ENCODE measurements at regions not wholly inside any gene's neighbourhood (a gene's known extent, or its start where the extent isn't known, plus 50 kb on each side); places are given as distances from the start of the nearest gene placed in this dataset.
"Not testable (repeated sequence)": the region's sequence is repeated elsewhere in the genome, so short reads cannot be mapped to it uniquely, and the experiment has no call there.

DNA sequence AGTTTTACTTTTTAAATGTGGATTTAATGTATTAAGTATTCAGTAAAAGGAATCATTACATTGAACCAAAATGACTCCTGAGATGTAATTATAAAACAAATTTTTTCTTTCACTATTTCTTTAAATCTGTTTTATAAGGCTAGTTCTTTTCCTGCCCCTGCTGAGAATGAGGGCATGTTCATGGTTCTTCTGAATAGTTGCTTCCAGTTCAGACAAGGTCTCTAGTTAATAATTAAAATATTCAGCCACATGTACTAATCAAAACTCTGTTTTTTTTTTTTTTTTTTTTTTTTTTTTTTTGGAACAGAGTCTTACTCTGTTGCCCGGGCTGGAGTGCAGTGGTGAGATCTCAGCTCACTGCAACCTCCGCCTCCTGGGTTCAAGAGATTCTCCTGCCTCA lies 321.2 kb downstream of the DNAJB9 start:
- DNase-seq (ENCODE audit: extremely low spot score) = no peak
- Histone ChIP-seq H3K4me3 (no peak overlapping the region), H3K4me1 (no peaks in the 10 kb centered on the region), H3K27me3 (no peaks in the 10 kb centered on the region), H3K27ac (replicated peaks in 1 of 4) (no peak overlapping the region), H3K36me3 (no peaks in the 10 kb centered on the region), H3K9me3 (no peaks in the 10 kb centered on the region)
- intact Hi-C loops (cut with DNase I) = no loop called here
- 82% methylated on average over 2 of the region's 2 CpGs for WGBS
- TF ChIP-seq CTCF (IDR thresholded peaks at IDR 0.05) (no peak), POLR2A (IDR thresholded peaks at IDR 0.05; ENCODE audit: low read depth) (no peak), EP300 (IDR thresholded peaks at IDR 0.05) (no peak), POLR2AphosphoS5 (IDR thresholded peaks at IDR 0.05) (no peak)

GRCh38 chr7:108908456-108908855 lies 338.8 kb downstream of the DNAJB9 start:
- Histone ChIP-seq H3K4me3 (no peak overlapping the region), H3K27me3 (no peaks in the 10 kb centered on the region), H3K4me1 (no peaks in the 10 kb centered on the region), H3K36me3 (no peaks in the 10 kb centered on the region), H3K27ac (replicated peaks in 1 of 4) (no peak overlapping the region), H3K9me3 (no peaks in the 10 kb centered on the region)
- WGBS = 78% methylated on average over 1 of the region's 1 CpG
- intact Hi-C loops (cut with DNase I) = no loop called here
- no peak for DNase-seq (ENCODE audit: extremely low spot score)
- no peak for TF ChIP-seq CTCF (IDR thresholded peaks at IDR 0.05)
- no peak for TF ChIP-seq EP300 (IDR thresholded peaks at IDR 0.05)
- TF ChIP-seq POLR2AphosphoS5 (IDR thresholded peaks at IDR 0.05) = no peak
- TF ChIP-seq POLR2A (IDR thresholded peaks at IDR 0.05; ENCODE audit: low read depth) = no peak

DNA sequence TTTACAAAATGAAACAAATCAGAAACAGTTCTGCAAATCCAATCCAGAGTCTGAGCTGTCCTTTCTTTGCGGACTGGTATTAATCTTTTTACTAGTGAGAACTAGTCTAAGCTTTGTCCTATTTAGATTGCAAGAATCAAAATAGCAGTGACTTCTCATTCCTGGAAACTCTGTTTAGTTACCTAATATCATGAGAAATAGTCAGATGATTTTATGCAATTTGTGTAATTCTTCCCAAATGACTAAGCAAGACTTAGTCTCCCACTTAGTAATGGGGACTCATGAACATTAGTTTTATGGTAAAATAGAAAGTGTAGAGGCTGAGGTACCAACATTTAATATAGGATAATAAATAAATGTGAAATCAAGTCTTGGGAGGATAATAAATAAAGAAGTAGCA lies 341.3 kb downstream of the DNAJB9 start:
- DNase-seq (ENCODE audit: extremely low spot score) = no peak
- Histone ChIP-seq H3K4me1 (no peaks in the 10 kb centered on the region), H3K36me3 (no peaks in the 10 kb centered on the region), H3K4me3 (no peak overlapping the region), H3K27me3 (no peaks in the 10 kb centered on the region), H3K9me3 (peaks cover 0 to 11% (median 4%) of the 10 kb centered on the region in 4 donors), H3K27ac (replicated peaks in 1 of 4) (no peak overlapping the region)
- 95% methylated on average over 1 of the region's 1 CpG for WGBS
- intact Hi-C loops (cut with DNase I) = no loop called here
- TF ChIP-seq EP300 (IDR thresholded peaks at IDR 0.05) (no peak), POLR2A (IDR thresholded peaks at IDR 0.05; ENCODE audit: low read depth) (no peak), CTCF (IDR thresholded peaks at IDR 0.05) (no peak), POLR2AphosphoS5 (IDR thresholded peaks at IDR 0.05) (no peak)

- Histone ChIP-seq H3K27me3 (no peaks in the 10 kb centered on the region), H3K4me3 (no peak overlapping the region), H3K9me3 (peaks cover 0 to 21% (median 11%) of the 10 kb centered on the region in 4 donors), H3K36me3 (no peaks in the 10 kb centered on the region), H3K4me1 (no peaks in the 10 kb centered on the region), H3K27ac (replicated peaks in 1 of 4) (no peak overlapping the region)
- TF ChIP-seq POLR2A (IDR thresholded peaks at IDR 0.05; ENCODE audit: low read depth) (no peak), CTCF (IDR thresholded peaks at IDR 0.05) (no peak), EP300 (IDR thresholded peaks at IDR 0.05) (no peak), POLR2AphosphoS5 (IDR thresholded peaks at IDR 0.05) (no peak)
- WGBS = 42% methylated on average over 1 of the region's 1 CpG
- intact Hi-C loops (cut with DNase I) = no loop called here
- no peak for DNase-seq (ENCODE audit: extremely low spot score)
Observed at GRCh38 chr7:108920490-108920889, 350.8 kb downstream of the DNAJB9 start.

DNA sequence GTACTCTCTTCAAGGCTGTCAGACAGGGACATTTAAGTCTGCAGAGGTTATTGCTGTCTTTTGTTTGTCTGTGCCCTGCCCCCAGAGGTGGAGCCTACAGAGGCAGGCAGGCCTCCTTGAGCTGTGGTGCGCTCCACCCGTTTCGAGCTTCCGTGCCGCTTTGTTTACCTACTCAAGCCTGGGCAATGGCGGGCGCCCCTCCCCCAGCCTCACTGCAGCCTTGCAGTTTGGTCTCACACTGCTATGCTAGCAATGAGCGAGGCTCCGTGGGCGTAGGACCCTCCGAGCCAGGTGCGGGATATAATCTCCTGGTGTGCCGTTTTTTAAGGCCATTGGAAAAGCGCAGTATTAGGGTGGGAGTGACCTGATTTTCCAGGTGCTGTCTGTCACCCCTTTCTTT lies 373.4 kb downstream of the DNAJB9 start:
- DNase-seq (ENCODE audit: extremely low spot score); H3K27me3 ChIP-seq; intact Hi-C loops (cut with DNase I); H3K27ac ChIP-seq (replicated peaks in 1 of 4); H3K36me3 ChIP-seq; H3K4me3 ChIP-seq; H3K4me1 ChIP-seq: not testable (repeated sequence)
- 96% methylated on average over 14 of the region's 14 CpGs for WGBS
- peaks cover 0 to 14% (median 9%) of the 10 kb centered on the region in 4 donors for H3K9me3 ChIP-seq

All from esophagus muscularis mucosa (tissue), 4 donors.